HG03280 (cell line): ENCODE measurements at regions not wholly inside any gene's neighbourhood (a gene's known extent, or its start where the extent isn't known, plus 50 kb on each side); places are given as distances from the start of the nearest gene placed in this dataset.
"Not testable (repeated sequence)": the region's sequence is repeated elsewhere in the genome, so short reads cannot be mapped to it uniquely, and the experiment has no call there.

ENCODE experiments used
- ATAC-seq: cut with Tn5 transposase; IDR thresholded peaks from one replicate; pipeline ENCODE4 v1.9.1; 2021; ENCODE audit warnings: mild to moderate bottlenecking, moderate library complexity; ENCODE audit not compliant: unreplicated experiment

DNA sequence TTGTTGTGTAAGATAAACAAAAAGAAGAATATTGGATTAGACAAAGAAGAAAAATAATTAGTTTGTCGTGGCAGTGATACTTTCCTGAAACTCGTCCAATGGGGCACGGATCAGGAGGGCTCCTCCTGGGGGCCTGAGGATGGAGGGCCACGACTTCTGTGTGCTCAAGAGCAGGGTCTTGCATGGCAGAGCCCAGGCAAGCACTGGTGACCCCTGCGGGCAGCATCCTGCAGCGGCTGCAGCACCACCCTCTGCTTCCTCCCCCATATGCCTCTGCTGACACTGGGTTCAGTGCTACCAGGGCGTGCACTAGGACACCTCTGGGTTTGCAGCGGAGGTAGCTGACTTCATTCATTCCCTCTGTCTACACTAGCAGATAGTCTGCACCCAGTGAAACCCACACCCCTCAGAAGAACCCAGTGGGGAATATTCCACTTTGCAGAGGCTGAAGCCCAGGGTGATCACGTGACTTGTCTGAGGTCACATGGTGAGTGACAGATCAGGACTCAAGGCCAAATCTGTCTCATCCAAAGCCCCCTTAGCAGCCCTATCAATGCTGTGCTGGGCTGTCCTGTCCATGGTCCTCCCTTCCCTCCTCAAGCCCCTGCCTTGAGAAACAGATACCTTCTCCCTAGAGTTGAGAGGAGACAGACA, 375.5 kb downstream of the TCERG1L start:
- no peak for ATAC-seq

DNA sequence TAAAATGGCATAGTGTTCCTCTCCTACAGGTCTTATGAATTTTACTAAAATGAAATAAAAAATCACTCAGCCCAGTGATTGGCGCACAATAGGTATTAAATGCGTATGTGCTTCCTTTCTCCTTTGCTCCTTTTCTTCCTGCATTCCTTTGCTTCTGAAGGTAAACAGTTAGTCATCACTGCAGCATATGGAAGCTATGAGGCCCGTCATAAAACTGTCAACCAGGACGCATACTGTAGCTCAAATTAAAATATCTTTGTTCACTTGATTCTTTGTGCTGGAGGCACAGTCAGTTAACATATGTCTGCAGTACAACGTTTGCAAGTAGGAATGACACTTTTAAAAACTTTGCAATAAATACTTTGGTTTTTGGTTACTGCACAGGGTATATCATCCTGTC, 374.7 kb downstream of the TCERG1L start:
- ATAC-seq = no peak

DNA sequence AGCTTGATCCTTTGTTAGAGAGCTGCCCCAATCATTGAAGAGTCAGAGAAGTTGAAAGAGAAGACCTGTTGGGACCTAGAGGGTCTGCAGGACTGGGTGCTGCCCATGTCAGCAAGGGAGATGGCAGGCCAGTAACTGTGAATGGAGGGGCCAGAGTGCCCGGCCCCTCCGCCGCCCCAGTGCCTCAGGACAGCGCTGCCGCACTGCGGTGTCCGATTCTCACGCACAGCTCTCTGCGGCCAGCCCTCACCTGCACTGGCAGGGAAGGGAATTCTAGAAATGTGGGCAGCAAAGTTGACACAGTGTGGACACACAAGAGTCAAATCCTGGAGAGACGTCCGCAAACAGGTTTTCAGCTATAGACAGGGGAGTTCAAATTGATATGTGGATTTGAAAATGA, 373.5 kb downstream of the TCERG1L start:
- ATAC-seq = no peak

DNA sequence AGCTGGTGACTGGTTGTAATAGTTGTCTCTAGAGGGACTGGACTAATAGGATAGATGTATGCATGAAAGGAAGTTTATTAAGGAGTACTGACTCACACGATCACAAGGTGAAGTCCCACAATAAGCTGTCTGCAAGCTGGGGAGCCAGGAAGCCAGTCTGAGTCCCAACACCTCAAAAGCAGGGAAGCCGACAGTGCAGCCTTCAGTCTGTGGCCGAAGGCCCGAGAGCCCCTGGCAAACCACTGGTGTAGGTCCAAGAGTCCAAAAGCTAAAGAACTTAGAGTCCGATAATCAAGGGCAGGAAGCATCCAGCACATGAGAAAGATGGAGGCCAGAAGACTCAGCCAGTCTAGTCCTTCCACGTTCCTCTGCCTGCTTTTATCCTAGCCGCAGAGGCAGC, 372.6 kb downstream of the TCERG1L start:
- ATAC-seq = not testable (repeated sequence)

DNA sequence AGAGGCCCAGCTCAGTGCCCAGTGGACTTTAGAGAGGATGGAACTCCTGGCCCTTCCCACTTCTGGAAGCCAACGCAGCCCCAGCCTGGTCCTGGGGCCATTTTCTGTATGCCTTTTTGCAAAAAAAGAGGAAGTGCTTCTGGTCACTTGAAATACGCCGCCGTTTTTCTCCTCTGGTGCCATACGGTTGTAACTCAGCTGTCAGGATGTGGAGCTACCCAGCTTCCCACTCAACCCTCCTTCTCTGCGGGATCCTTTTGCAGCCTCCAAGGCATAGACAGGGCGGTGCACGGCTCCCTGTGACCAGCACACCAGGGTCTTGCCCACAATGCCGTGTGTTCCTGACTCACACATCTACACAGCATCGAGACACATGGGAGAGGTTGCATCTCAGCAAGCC, 369.6 kb downstream of the TCERG1L start:
- no peak for ATAC-seq

DNA sequence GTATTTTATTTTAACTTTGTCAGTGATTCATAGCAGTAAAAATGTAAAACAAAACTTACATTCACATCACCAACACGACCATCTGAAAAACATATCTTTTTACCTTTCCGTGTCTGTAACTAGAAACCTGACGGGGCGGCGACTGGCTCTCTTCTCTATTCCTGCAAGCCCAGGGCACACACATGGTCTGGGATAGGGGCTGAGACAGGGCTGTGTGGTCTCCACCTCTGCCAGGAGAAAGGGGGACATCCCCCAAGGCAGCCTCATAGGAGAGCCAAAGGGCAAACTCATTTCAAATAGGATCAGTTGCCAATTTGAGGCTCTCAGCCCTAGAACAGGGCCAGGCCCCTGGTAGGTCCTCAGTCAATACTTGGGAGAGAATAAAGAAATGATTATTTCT, 359.4 kb downstream of the TCERG1L start:
- ATAC-seq = no peak

DNA sequence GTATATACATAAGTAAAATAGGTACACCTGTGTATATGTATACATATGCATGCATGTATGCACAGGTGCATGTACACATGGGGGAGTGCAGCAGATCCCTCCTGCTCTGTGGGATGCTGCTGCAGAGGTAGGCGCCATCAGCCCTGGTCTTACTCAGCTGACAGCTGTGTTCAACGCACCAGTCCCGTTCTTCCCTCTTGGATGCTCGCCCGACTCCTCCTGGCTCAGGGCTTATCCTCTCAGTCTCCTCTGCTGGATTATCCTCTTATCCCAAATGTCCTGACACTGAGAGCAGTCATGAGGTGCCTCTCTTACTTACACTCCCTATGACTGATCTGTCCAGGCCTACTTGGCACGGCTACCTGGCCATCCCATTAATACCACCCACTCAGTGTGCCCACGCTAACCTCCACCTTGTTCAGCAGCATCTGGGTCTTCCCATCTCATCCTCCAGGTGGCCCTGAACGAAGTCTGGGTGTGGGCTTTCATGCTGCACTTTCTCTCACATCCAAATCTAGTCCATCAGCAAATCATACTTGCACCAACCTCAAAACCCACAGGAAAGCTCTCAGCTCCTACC, 357.1 kb downstream of the TCERG1L start:
- no peak for ATAC-seq

DNA sequence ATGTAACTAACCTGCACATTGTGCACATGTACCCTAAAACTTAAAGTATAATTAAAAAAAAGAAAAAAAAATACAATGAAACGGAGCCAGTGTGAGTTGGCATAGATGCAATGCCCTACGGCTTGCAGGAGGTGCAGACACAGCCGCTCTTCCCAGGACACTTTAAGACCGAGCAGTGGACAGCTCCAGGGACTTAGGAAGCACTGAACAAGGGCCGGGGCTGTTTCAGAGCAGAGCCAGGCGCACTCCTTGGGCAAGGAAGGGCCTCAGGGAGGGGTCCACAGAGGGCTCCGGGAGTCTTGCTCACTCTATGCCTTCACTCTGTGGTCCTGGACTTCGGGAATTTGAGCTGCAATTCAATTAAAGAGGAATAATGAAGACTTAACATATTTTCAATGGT, 355.3 kb downstream of the TCERG1L start:
- ATAC-seq = no peak

DNA sequence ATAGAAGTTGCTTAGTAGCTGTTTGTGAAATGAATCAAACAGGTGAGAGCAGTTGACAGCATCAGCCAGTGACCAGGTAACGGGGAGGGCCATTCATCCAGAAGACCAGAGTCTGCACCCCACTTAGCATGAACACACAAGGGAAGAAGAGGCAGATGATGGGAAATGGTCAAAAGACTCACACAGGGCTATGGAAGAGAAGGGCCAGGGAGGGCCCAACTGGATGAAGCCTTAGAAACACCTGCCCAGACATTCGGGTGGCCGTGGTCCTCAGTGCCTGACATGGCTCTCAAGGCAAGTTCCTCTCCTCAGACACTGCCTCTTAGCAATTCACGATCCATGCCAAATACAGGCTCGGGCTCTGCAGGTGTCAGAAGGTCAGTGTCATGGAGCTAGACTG, 354.1 kb downstream of the TCERG1L start:
- ATAC-seq = no peak

DNA sequence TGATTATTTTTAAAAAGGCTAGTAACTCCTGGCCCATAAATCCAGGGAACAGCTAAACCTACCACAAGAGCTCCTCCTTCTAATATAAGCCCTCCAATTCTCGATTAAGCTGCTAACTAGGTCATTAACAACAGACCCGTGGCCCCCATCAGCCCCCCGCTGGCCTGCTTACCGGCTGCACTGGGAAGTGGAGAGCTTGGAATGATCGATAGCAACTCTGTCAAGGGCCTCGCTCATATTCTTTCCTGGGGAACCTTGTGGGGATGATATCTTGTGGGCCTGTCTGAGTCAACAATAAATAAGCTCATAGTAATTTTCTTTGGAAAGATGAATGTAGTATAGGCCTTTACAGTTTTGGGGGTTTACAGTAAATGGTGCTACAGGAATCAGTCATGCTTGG, 353.5 kb downstream of the TCERG1L start:
- no peak for ATAC-seq

DNA sequence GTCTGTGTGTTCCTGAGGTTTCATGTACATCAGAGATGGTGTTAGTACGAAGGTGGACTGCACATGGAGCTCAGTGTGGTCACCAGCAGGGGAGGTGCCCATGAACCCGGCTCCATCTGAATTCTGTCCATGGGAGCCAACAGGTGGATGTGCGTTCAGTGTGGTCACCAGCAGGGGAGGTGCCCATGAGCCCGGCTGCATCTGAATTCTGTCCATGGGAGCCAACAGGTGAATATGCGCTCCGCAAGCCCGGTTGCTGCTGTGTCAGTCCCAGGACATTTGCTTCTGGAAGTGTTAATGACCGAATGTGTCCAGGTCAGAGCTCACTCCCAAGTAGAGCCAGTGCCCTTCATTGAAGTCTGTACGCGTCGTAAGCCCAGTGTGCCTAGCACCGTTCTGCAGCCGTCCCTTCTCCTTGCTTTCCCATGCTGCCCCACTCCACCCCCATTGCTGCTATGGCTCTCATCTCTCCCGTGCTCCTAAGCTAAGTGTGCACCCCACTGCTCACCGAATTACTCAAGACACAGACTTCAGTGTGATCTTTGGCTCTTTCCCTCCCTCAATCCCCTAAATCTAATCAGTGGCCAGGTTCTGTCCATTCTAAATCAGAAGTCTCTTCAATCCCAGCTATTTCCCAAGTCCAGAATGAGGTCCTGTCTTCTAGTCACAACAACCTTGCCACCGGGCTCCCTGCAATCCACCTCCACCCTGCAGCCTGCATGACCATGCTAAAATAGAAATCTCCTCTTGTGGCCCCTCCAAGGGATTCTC, 352.4 kb downstream of the TCERG1L start:
- no peak for ATAC-seq

DNA sequence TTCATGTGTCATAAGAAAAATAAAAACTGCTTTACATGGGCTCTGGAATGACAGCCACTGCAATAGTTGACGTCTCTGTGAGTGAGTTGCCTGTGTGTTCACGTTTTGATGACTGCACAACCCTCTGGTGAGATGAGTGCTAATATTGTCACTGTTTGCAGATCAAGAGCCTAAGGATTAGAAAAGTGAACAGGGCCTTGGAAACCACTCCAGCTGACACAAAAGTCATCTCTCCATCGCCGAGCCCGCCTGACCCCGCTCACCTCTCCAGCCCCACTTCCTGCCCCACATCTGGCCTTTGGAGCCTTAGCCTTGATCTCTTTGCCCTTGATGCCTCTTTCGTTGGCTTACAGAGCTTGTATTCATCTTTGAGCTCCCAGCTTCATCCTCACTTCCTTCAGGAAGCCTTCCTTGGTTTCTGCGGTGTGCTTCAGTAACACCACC, 351.7 kb downstream of the TCERG1L start:
- ATAC-seq = no peak

DNA sequence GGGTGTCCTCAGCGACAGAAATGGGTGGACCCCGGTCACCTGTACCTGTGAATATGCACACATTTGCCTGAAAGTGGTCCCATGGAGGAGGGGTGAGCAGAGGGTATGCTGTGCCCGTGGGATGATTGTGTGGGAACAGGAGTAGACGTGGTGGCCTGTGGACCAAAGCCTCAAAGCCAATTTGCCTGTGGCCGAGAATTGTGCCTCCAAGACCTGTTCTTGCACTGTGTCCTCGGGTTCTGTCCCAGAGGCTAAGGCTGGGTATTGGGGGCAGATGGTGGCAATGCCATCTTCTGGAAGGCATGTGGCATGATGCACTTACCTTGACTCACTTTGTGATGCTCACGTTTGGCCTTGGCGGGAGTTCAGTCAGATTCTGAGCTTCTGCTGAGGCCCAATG, 351.0 kb downstream of the TCERG1L start:
- no peak for ATAC-seq

DNA sequence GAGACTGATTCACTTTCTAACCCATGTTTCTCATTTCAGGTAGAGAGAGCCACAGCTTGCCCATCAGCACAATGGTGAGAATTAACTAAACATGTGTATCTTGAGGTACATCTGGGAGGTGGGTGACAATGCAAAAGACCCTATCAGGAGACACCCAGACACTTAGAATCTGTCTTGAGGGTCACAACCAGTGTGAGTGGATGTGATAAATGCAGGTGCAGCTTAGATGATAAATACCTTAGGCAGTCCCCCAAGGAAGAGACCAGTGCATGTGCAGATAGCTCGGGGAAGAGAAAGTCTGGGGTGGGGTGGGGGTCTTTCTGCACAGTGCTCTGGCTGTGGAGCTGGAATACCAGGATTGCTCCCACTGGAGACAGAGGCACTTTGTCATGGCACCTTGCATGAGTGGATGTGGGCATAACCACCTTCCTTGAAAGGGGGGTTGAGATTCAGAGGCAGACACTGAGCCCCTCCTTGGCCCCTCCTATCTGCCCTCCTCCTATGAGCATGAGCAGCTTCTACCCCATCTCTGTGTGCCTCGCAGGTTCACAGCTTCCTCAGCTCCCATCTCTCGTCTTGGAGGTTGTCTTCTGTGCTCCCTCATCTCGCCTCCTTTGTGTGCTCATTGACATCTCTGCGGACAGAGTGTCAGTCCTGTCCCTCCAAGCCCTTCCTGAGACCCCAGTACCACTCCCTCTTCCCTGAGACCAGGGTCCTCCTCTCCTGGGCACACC, 349.8 kb downstream of the TCERG1L start:
- no peak for ATAC-seq

DNA sequence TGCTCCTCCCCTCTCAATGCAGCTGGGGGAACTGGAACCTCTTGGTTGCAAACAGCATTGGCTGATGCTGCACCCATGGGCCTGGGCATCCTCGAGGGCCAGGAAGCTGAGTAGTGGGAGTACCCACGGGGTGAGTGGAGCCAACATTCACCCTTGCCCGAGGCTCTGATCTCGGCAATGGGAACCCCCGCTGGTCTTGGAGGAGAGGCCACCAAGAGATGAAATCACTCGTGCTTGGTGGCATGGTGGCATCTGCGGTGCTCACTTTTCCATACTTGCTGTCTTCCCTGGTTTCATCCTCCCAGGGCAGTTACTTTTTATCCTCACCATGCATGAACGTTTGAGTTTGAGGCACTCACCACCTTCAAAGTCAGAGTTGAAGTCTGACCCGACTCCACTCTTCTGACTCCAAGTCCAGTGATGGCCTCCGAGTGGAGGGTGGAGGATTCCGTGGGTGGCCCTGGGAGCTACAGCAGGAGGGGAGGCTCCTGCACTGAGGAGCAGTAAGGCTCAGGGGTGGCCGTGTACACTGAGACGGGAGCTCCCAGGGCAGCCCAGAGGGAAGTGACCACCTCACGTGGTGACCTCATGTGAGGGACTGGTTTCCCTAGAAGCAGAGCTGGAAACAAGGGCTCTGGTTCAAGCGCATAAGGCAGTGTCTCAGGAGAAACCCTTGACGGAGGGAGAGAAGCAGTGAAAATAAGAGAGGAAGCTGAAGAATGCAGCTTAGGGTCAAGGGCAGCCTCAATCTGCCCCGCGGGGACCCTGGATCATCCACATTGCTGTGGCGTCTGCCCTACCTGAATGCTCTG, 349.1 kb downstream of the TCERG1L start:
- ATAC-seq = no peak

DNA sequence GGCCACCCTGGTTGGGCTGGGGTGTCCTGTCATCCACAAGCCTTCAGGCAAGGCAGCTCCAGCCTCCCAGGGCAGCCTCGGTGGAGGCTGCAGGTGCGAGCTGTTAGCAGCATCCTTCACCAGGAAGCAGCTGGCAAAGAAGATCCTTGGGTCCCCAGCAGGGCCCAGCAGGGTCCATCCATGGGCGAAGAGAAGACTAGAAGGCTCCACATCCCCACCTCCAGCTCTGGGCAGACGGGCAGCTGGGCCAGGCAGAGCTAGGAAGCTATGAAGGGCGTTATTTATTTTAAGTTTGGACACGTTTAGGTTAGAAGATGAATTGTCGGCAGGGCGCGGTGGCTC, 348.5 kb downstream of the TCERG1L start:
- no peak for ATAC-seq

DNA sequence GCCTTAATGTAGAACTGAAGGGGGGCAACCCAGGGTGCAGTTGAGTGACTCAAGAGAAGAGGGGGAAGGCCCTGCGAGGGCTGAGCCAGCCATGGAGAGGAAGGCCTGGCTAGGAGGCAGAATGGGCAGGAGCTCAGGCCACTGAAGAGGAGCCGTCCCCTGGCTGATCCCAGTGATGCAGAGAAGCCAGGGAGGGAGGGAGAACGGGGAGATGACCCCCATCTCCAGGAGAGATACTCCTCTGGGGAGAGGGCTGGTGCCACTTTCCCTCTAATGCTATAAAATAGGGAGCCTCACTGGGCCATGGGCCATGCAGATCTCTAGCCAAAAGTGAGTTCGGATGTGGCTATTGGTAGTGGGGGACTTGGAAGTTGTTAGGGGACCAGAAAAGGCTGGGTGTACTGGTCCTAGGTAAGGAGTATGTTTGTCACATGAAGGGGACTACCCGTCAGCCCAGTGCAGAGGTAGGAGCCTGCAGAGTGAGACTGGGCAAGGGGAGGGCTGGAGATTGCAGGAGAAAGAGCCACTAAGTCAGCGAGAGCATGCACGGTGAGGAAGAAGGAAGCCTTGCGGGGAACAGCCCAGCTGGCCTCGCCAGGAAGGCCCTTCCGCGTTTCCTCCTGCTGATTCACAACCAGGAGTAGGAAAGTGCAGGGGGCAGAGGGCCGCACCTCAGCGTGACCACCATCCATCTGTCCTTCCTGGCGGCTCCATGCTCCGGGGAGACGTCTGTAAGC, 347.6 kb downstream of the TCERG1L start:
- ATAC-seq = no peak

DNA sequence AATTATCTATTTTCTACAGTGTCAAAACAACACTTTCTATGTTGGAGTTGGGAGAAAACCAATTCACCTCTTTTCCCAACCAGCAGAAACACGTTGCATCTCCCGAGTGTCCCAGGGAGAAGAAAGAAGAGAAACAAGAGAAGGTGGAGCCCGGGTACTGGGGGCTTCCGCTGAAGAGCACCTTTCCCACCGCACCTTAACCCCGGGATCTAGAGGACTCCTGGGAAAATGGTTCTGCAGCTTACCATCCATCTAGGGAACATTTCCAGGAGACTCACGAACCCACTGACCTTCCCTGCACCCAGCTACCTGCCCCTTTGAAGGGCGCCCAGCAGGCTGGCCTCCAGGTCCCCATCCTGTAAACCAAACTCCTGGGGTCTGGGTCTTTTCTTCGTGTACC, 346.8 kb downstream of the TCERG1L start:
- ATAC-seq = no peak

DNA sequence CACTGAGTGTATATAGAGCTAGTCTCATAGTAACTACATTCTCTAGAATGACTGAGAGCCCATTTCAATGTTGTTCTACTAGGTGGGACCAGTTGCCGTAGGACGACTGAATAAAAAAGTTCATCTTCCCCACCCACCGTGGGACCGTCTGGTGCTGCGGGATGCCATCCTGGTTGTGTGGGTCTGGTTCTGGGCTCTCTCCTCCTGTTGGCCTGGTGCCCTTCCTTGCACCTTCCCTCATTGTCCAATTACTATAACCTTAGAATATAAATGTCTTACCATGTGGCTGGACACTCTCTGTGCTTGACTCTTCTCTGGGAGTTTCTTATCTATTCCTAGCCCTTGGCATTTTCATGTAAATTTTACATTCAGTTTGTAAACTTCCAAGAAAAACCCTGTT, 344.4 kb downstream of the TCERG1L start:
- no peak for ATAC-seq

DNA sequence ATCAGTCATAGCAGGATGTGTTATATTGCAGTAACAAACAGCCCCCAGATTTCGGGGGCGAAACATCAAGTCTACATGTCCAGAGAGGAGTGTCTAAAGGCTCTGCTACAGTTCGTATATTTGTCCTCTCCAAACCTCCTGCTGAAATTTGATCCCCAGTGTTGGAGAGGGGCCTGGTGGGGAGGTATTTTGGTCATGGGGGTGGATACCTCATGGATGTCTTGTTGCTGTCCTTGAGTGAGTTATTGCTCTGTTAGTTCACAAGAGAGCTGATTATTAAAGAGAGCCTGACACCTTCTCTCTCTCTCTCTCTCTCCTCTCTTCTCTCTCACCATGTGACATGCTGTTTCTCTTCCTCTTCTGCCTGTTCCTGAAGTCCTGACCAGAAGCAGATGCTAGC, 343.7 kb downstream of the TCERG1L start:
- ATAC-seq = no peak
